H1 (cell line): ENCODE measurements at regions not wholly inside any gene's neighbourhood (a gene's known extent, or its start where the extent isn't known, plus 50 kb on each side); places are given as distances from the start of the nearest gene placed in this dataset.

Experiments
- CTCF ChIA-PET: fragments of 300-600 bp; sonication (Branson Sonifier 250); formaldehyde crosslinking; loops from one replicate; lab custom pipeline; 2021; ENCODE audit not compliant: partially characterized antibody; lab: Charles Lee
- POLR2A ChIA-PET: fragments of 300-600 bp; sonication (Branson Sonifier 250); formaldehyde crosslinking; loops from one replicate; lab custom pipeline; 2021; ENCODE audit warnings: inconsistent platforms; ENCODE audit not compliant: partially characterized antibody; lab: Charles Lee
- DNase-seq, 2 experiments: peaks; one replicate each; pipeline versions ENCODE4 v3.0.0 to v3.0.0-alpha.2; 2010 to 2022; ENCODE audit warnings: low spot score in 2 of 2, low read depth in 1 of 2, mixed read lengths in 1 of 2
- FAIRE-seq: peaks from 2 replicates; lab custom pipeline; 2011; peaks lifted over from hg19 to GRCh38; lab: Jason Lieb, UNC
- H2AFZ ChIP-seq: 2 replicates; pipeline ENCODE4 v1.8.1; 2012; ENCODE audit warnings: low read length, inconsistent platforms
- H2AK5ac ChIP-seq: 2 replicates; pipeline ENCODE4 v1.6.1; 2013; ENCODE audit warnings: low read depth, low read length
- H2BK120ac ChIP-seq: replicated peaks from 2 replicates; pipeline ENCODE3; 2013; ENCODE audit warnings: low read depth, low read length, inconsistent platforms
- H2BK12ac ChIP-seq: 2 replicates; pipeline ENCODE4 v1.6.1; 2013; ENCODE audit warnings: low read depth, low read length
- H2BK15ac ChIP-seq: 2 replicates; pipeline ENCODE4 v1.6.1; 2013; ENCODE audit warnings: low read length
- H2BK20ac ChIP-seq: 2 replicates; pipeline ENCODE4 v1.6.1; 2013; ENCODE audit warnings: low read length
- H2BK5ac ChIP-seq: 2 replicates; pipeline ENCODE4 v1.6.1; 2013; ENCODE audit warnings: low read depth, low read length
- H3K14ac ChIP-seq: 2 replicates; pipeline ENCODE4 v1.6.1; 2013; ENCODE audit warnings: inconsistent platforms; ENCODE audit not compliant: insufficient read length
- H3K18ac ChIP-seq: 2 replicates; pipeline ENCODE4 v1.6.1; 2013; ENCODE audit warnings: low read length; ENCODE audit errors: extremely low read depth
- H3K23ac ChIP-seq: 2 replicates; pipeline ENCODE4 v1.6.1; 2013; ENCODE audit warnings: inconsistent platforms; ENCODE audit not compliant: insufficient read length
- H3K23me2 ChIP-seq: 2 replicates; pipeline ENCODE4 v1.6.1; 2013; ENCODE audit warnings: low read depth, low read length
- H3K27ac ChIP-seq: 2 replicates; pipeline ENCODE4 v1.6.1; 2011; ENCODE audit warnings: low read depth, low read length, inconsistent platforms
- H3K27me3 ChIP-seq, 4 experiments: replicated peaks in 1 of 4; 1 replicate in 1 of 4; 2 replicates in 3 of 4; pipeline versions ENCODE4 v1.6.1 to v1.8.1; 2011 to 2013; ENCODE audit warnings: low read length in 3 of 4, mild to moderate bottlenecking in 3 of 4, inconsistent platforms in 2 of 4, mixed read lengths in 2 of 4, moderate library complexity in 1 of 4; ENCODE audit not compliant: control insufficient read depth in 3 of 4, insufficient read depth in 3 of 4; ENCODE audit errors: extremely low read depth in 1 of 4
- H3K36me3 ChIP-seq, 4 experiments: 2 replicates each; pipeline versions ENCODE4 v1.6.1 to v1.8.1; 2011 to 2013; ENCODE audit warnings: mild to moderate bottlenecking in 4 of 4, low read length in 3 of 4, moderate library complexity in 2 of 4, control low read depth in 1 of 4, inconsistent platforms in 1 of 4; ENCODE audit not compliant: insufficient read depth in 4 of 4, control insufficient read depth in 2 of 4
- H3K4ac ChIP-seq: replicated peaks from 2 replicates; pipeline ENCODE3; 2013; ENCODE audit warnings: low read length, low read depth, mixed read lengths, inconsistent platforms; ENCODE audit not compliant: insufficient read length
- H3K4me1 ChIP-seq, 4 experiments: replicated peaks in 1 of 4; 1 replicate in 1 of 4; 2 replicates in 3 of 4; pipeline versions ENCODE4 v1.6.1 to v1.8.1; 2011 to 2013; ENCODE audit warnings: low read length in 3 of 4, inconsistent platforms in 2 of 4, mixed read lengths in 1 of 4; ENCODE audit not compliant: insufficient read depth in 4 of 4, control insufficient read depth in 3 of 4
- H3K4me2 ChIP-seq, 2 experiments: 2 replicates each; pipeline versions ENCODE4 v1.6.1 to v1.8.1; 2011 to 2013; ENCODE audit warnings: low read depth in 2 of 2, low read length in 2 of 2, control low read depth in 1 of 2, inconsistent platforms in 1 of 2, mild to moderate bottlenecking in 1 of 2; ENCODE audit not compliant: insufficient read depth in 1 of 2
- H3K4me3 ChIP-seq, 4 experiments: fragments of 200-600, 300-600 bp in 1 of 4; sonication (generic), shearing (Covaris generic), sonication (Bioruptor Twin) in 1 of 4; 2 replicates each; pipeline versions ENCODE4 v1.5.1 to v1.8.1; 2011 to 2016; ENCODE audit warnings: low read length in 4 of 4, low read depth in 3 of 4, control low read depth in 2 of 4, inconsistent platforms in 2 of 4, mild to moderate bottlenecking in 2 of 4, mixed read lengths in 1 of 4, moderate library complexity in 1 of 4; ENCODE audit not compliant: insufficient read depth in 2 of 4; ENCODE audit errors: extremely low read depth in 1 of 4
- H3K56ac ChIP-seq: replicated peaks from 2 replicates; pipeline ENCODE3; 2013; ENCODE audit warnings: low read depth, mild to moderate bottlenecking, mixed read lengths, low read length, inconsistent platforms; ENCODE audit not compliant: insufficient read length
- H3K79me1 ChIP-seq: 2 replicates; pipeline ENCODE4 v1.6.1; 2013; ENCODE audit warnings: low read depth, low read length, control low read depth
- H3K79me2 ChIP-seq, 2 experiments: 2 replicates each; pipeline versions ENCODE4 v1.6.1 to v1.8.1; 2012 to 2013; ENCODE audit warnings: low read length in 2 of 2, mild to moderate bottlenecking in 2 of 2, inconsistent platforms in 1 of 2; ENCODE audit not compliant: insufficient read depth in 2 of 2, control insufficient read depth in 1 of 2
- H3K9ac ChIP-seq, 4 experiments: replicated peaks in 1 of 4; 1 replicate in 1 of 4; 2 replicates in 3 of 4; pipeline versions ENCODE4 v1.6.1 to v1.8.1; 2011 to 2013; ENCODE audit warnings: low read depth in 3 of 4, low read length in 3 of 4, control low read depth in 2 of 4, mild to moderate bottlenecking in 2 of 4, moderate library complexity in 2 of 4, inconsistent platforms in 1 of 4; ENCODE audit errors: extremely low read depth in 1 of 4
- H3K9me3 ChIP-seq, 2 experiments: 2 replicates each; pipeline versions ENCODE4 v1.6.1 to v1.8.1; 2012 to 2013; ENCODE audit warnings: mild to moderate bottlenecking in 2 of 2, moderate library complexity in 2 of 2, control low read depth in 1 of 2, inconsistent platforms in 1 of 2, low read depth in 1 of 2, low read length in 1 of 2, mixed read lengths in 1 of 2; ENCODE audit not compliant: insufficient read depth in 2 of 2
- H4K20me1 ChIP-seq, 2 experiments: replicated peaks in 1 of 2; 2 replicates each; pipeline versions ENCODE3 to v1.8.1; 2011 to 2013; ENCODE audit warnings: inconsistent platforms in 2 of 2, low read length in 2 of 2, mild to moderate bottlenecking in 1 of 2; ENCODE audit not compliant: insufficient read depth in 2 of 2, control insufficient read depth in 1 of 2
- H4K5ac ChIP-seq: 2 replicates; pipeline ENCODE4 v1.6.1; 2013; ENCODE audit warnings: low read length, low read depth, mixed read lengths, inconsistent platforms; ENCODE audit not compliant: insufficient read length
- H4K8ac ChIP-seq: 2 replicates; pipeline ENCODE4 v1.8.0; 2013; ENCODE audit warnings: mild to moderate bottlenecking, moderate library complexity, low read length, inconsistent platforms; ENCODE audit not compliant: insufficient read depth; ENCODE audit errors: extremely low read depth
- H4K91ac ChIP-seq: replicated peaks from 2 replicates; pipeline ENCODE3; 2013; ENCODE audit warnings: low read length, mixed read lengths, inconsistent platforms; ENCODE audit not compliant: insufficient read length
- ASH2L ChIP-seq: fragments of 200-600, 300-600 bp; sonication (generic); IDR thresholded peaks from one replicate; pipeline ENCODE4 v1.7.1; 2017; ENCODE audit warnings: low read length
- BRCA1 ChIP-seq: IDR thresholded peaks from 2 replicates; pipeline ENCODE4 v1.6.1; 2012; ENCODE audit warnings: low read depth, low read length, improper control_type of control experiment
- KDM5A ChIP-seq: fragments of 200-600 bp; IDR thresholded peaks from 2 replicates; pipeline ENCODE4 v1.7.1; 2012; ENCODE audit warnings: mild to moderate bottlenecking, low read length, inconsistent platforms, mixed read lengths
- SAP30 ChIP-seq: fragments of 300-600 bp; sonication (generic); IDR thresholded peaks from 2 replicates; pipeline ENCODE4 v1.7.1; 2012; ENCODE audit warnings: low read length, moderate library complexity, mild to moderate bottlenecking, inconsistent platforms; ENCODE audit not compliant: insufficient read depth, insufficient replicate concordance
- TAF7 ChIP-seq: optimal IDR thresholded peaks from 2 replicates; pipeline ENCODE3; 2011; ENCODE audit warnings: low read depth, mild to moderate bottlenecking, inconsistent platforms, low read length, moderate library complexity, borderline replicate concordance
- TBP ChIP-seq: IDR thresholded peaks from 2 replicates; pipeline ENCODE4 v1.6.1; 2011; ENCODE audit warnings: low read depth, low read length, improper control_type of control experiment
- TCF12 ChIP-seq: IDR thresholded peaks from 2 replicates; pipeline ENCODE4 v1.6.1; 2011; ENCODE audit warnings: low read depth, mild to moderate bottlenecking, low read length
- TEAD4 ChIP-seq: IDR thresholded peaks from 2 replicates; pipeline ENCODE4 v1.6.1; 2012; ENCODE audit warnings: low read depth, low read length, inconsistent platforms, mixed read lengths
- TF ChIP-seq, protein P1 (sequence below): IDR thresholded peaks from 2 replicates; pipeline ENCODE4 v1.6.1; 2012; ENCODE audit warnings: low read length, inconsistent platforms

DNA sequence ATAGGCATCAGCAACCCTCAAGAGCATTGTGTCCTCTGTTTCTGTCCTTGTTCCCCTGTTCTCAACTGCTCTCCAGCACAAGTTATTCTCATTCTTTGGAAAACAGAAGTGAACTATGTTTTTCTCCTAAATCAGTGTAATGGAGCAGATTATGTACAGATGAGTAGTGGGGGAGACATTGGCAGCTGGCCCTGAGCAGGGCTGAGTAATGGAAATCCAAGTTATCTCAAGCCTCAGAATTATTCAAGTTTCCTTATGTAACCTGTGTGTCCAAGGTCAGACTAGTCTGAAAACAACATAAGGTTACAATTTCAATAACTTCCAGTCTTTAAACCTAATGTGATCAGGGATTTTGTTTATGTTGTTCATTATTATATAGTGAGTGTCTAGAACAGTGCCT, 116.1 kb upstream of the FUT8 start:
- Histone ChIP-seq H3K79me2 (no peaks in the 10 kb centered on the region), H3K14ac (no peak overlapping the region), H3K56ac (no peak overlapping the region), H3K23ac (no peak overlapping the region), H3K18ac (no peak overlapping the region), H2BK5ac (no peak overlapping the region), H3K36me3 (no peaks in the 10 kb centered on the region), H3K27me3 (no peaks in the 10 kb centered on the region), H3K4me1 (no peaks in the 10 kb centered on the region), H3K9me3 (no peaks in the 10 kb centered on the region), H3K4me3 (no peak overlapping the region), H2AFZ (no peak overlapping the region), H4K5ac (no peak overlapping the region), H2BK15ac (no peak overlapping the region), H3K23me2 (no peaks in the 10 kb centered on the region; the same call in 1 of the 2 replicates), H3K79me1 (no peaks in the 10 kb centered on the region), H2BK12ac (no peak overlapping the region), H3K4ac (no peak overlapping the region), H2AK5ac (no peak overlapping the region), H2BK120ac (no peak overlapping the region), H3K4me2 (no peak overlapping the region), H4K20me1 (no peaks in the 10 kb centered on the region), H3K9ac (no peak overlapping the region)
- CTCF ChIA-PET = interaction anchor here (1.3 kb wide), 1 partner anchor 74 kb away, joined by 4 read pairs; no protein-coding TSS in a partner anchor
- POLR2A ChIA-PET = no interaction called here
- FAIRE-seq (no peak), DNase-seq (no peak)
- TF ChIP-seq TCF12 = no peak
- TF ChIP-seq, protein P1, sequence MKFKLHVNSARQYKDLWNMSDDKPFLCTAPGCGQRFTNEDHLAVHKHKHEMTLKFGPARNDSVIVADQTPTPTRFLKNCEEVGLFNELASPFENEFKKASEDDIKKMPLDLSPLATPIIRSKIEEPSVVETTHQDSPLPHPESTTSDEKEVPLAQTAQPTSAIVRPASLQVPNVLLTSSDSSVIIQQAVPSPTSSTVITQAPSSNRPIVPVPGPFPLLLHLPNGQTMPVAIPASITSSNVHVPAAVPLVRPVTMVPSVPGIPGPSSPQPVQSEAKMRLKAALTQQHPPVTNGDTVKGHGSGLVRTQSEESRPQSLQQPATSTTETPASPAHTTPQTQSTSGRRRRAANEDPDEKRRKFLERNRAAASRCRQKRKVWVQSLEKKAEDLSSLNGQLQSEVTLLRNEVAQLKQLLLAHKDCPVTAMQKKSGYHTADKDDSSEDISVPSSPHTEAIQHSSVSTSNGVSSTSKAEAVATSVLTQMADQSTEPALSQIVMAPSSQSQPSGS = no peak
- TF ChIP-seq TBP = no peak
- no peak for TF ChIP-seq ASH2L
- no peak for TF ChIP-seq BRCA1
- no peak for TF ChIP-seq TEAD4
- TF ChIP-seq KDM5A = no peak
- no peak for TF ChIP-seq TAF7
- TF ChIP-seq SAP30 = no peak
- TF ChIP-seq, all 59 proteins: peak for 0
- H2BK20ac ChIP-seq = no peak overlapping the region
- no peak overlapping the region for H3K27ac ChIP-seq
- no peak overlapping the region for H4K8ac ChIP-seq
- no peak overlapping the region for H4K91ac ChIP-seq
